ENCODE measurements at regions not wholly inside any gene's neighbourhood (a gene's known extent, or its start where the extent isn't known, plus 50 kb on each side); places are given as distances from the start of the nearest gene placed in this dataset.

DNA sequence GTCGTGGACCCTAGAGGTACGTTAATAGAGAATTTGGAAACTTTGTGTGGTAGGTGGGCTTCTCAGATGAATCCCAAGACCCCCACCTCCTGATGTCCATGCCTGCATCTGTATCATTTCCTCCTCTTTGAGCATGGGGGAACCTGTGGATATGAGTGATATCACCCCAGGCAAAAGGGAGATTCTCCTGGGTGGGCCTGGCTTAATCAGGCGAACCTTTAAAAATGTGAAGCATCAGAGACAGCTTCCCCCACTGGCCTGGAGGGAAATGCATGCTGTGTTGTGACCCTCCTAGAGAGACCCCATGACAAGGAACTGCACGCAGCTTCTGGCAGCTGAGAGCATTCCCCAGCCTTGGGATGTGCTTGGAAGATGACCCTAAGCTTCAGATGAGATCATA is 180.9 kb downstream of the MBOAT1 start:
- no peak for DNase-seq (ENCODE audit: low spot score in 2 of 2)
- H3K9me3 ChIP-seq, result peaks cover 0 to 9% (median 0%) of the 10 kb centered on the region in 4 donors
- peaks cover 0 to under 1% (median 0%) of the 10 kb centered on the region in 3 donors for H3K36me3 ChIP-seq
- 98 to 100% methylated on average over 4 of the region's 4 CpGs for WGBS, 2 donors
- no peak for TF ChIP-seq EP300 (IDR thresholded peaks at IDR 0.05)
- TF ChIP-seq POLR2A (IDR thresholded peaks at IDR 0.05), result no peak
- TF ChIP-seq CTCF (IDR thresholded peaks at IDR 0.05), result no peak
- no peaks in the 10 kb centered on the region for H3K27me3 ChIP-seq
- H3K4me3 ChIP-seq, result no peak overlapping the region
- H3K27ac ChIP-seq, result no peak overlapping the region
- H3K4me1 ChIP-seq, result no peaks in the 10 kb centered on the region

DNA sequence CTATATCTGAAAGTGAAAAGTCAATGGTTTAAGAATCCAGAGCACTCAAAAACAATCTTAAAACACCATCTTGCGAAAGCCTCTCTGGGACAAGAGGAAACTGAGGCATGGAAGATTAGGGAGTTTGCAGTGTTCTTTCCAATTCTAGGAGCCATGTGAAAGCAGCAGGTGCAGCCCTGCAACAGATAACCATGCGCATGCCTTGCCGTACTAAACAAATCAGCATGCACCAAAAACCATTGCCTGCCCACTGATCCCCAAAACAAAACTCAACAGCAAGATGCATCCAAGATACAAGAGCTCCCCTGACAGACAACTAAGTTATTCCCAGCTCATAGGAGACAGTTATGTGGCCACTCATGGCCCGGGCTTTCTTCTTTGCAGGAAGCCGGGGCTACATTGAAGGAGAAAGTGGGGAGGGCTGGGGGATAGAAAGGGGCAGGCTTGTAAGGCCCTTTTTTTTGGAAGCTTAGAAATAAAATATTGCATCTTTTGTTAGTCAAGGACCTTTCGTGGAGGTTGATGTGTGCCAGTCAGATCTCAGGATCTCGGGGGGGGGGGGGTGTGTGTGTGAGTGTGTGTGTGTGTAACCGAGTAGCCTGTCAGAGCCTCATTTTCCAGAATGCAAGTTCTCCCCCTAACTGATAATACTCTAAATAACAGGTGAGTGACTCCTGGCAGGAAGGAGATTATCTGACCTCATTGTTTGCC is 178.4 kb downstream of the MBOAT1 start:
- no peak for DNase-seq (ENCODE audit: low spot score in 2 of 2)
- H3K4me3 ChIP-seq, result no peak overlapping the region
- no peak overlapping the region for H3K27ac ChIP-seq
- H3K36me3 ChIP-seq, result peaks cover 0 to 18% (median 0%) of the 10 kb centered on the region in 3 donors
- 73 to 77% methylated on average over 8 of the region's 8 CpGs for WGBS, 2 donors
- H3K4me1 ChIP-seq, result no peaks in the 10 kb centered on the region
- TF ChIP-seq POLR2A (IDR thresholded peaks at IDR 0.05) (no peak), EP300 (IDR thresholded peaks at IDR 0.05) (no peak), CTCF (IDR thresholded peaks at IDR 0.05) (no peak)
- H3K27me3 ChIP-seq, result no peaks in the 10 kb centered on the region
- peaks cover 0 to 9% (median 0%) of the 10 kb centered on the region in 4 donors for H3K9me3 ChIP-seq

- H3K9me3 ChIP-seq, result peaks cover 0 to 9% (median 0%) of the 10 kb centered on the region in 4 donors
- TF ChIP-seq CTCF (IDR thresholded peaks at IDR 0.05) (no peak), POLR2A (IDR thresholded peaks at IDR 0.05) (no peak), EP300 (IDR thresholded peaks at IDR 0.05) (no peak)
- no peaks in the 10 kb centered on the region for H3K4me1 ChIP-seq
- WGBS, 2 donors, result 71 to 75% methylated on average over 5 of the region's 5 CpGs
- peaks cover 0 to 18% (median 0%) of the 10 kb centered on the region in 3 donors for H3K36me3 ChIP-seq
- H3K27me3 ChIP-seq, result no peaks in the 10 kb centered on the region
- no peak overlapping the region for H3K27ac ChIP-seq
- no peak overlapping the region for H3K4me3 ChIP-seq
- DNase-seq (ENCODE audit: low spot score in 2 of 2), result no peak
Measured at GRCh38 chr6:20034408-20034769, 177.9 kb downstream of the MBOAT1 start.

GRCh38 chr6:20036141-20036677 is 176.1 kb downstream of the MBOAT1 start:
- Histone ChIP-seq H3K9me3 (peaks cover 0 to 13% (median 0%) of the 10 kb centered on the region in 4 donors), H3K4me1 (no peaks in the 10 kb centered on the region), H3K27ac (no peak overlapping the region), H3K36me3 (peaks cover 0 to 32% (median 0%) of the 10 kb centered on the region in 3 donors), H3K27me3 (no peaks in the 10 kb centered on the region), H3K4me3 (no peak overlapping the region)
- WGBS, 2 donors, result 74 to 83% methylated on average over 7 of the region's 7 CpGs
- TF ChIP-seq CTCF (IDR thresholded peaks at IDR 0.05) (no peak), EP300 (IDR thresholded peaks at IDR 0.05) (no peak), POLR2A (IDR thresholded peaks at IDR 0.05) (no peak)
- DNase-seq (ENCODE audit: low spot score in 2 of 2), result no peak

GRCh38 chr6:20038410-20039204 is 173.7 kb downstream of the MBOAT1 start:
- peaks cover 0 to 53% (median 0%) of the 10 kb centered on the region in 3 donors for H3K36me3 ChIP-seq
- no peaks in the 10 kb centered on the region for H3K4me1 ChIP-seq
- H3K9me3 ChIP-seq, result peaks cover 0 to 4% (median 0%) of the 10 kb centered on the region in 4 donors
- no peak overlapping the region for H3K4me3 ChIP-seq
- no peaks in the 10 kb centered on the region for H3K27me3 ChIP-seq
- TF ChIP-seq EP300 (IDR thresholded peaks at IDR 0.05), result no peak
- TF ChIP-seq POLR2A (IDR thresholded peaks at IDR 0.05), result no peak
- TF ChIP-seq CTCF (IDR thresholded peaks at IDR 0.05), result no peak
- 45 to 47% methylated on average over 7 of the region's 7 CpGs for WGBS, 2 donors
- no peak overlapping the region for H3K27ac ChIP-seq
- no peak for DNase-seq (ENCODE audit: low spot score in 2 of 2)

All from tibial nerve (tissue), 4 donors.